Right lobe of liver (tissue), 6 donors: ENCODE measurements at regions not wholly inside any gene's neighbourhood (a gene's known extent, or its start where the extent isn't known, plus 50 kb on each side); places are given as distances from the start of the nearest gene placed in this dataset.
A peak's percentile ranks its signal among the peaks of the same experiment; 100 is the strongest.

Source experiments
- ATAC-seq, 4 donors: fragments of 200-7000 bp; cut with Tn5 transposase; one replicate each; pipeline ENCODE4 v1.9.1; 2020; ENCODE audit warnings: mild to moderate bottlenecking in 4 of 4, moderate library complexity in 4 of 4
- DNase-seq, 3 donors: peaks; one replicate each; pipeline ENCODE4 v3.0.0-alpha.2; 2020
- H3K27ac ChIP-seq, 3 donors: fragments of 200-600 bp; one replicate each; pipeline ENCODE4 v1.8.0; 2022
- H3K27me3 ChIP-seq, 2 donors: fragments of 200-600 bp; one replicate each; pipeline ENCODE4 v1.8.0; 2022
- H3K36me3 ChIP-seq, 4 donors: fragments of 200-600 bp; sonication (generic) in 1 of 4; one replicate each; pipeline versions ENCODE4 v1.5.1 to v1.8.0; 2017 to 2022; ENCODE audit warnings: control low read depth in 1 of 4
- H3K4me1 ChIP-seq, 4 donors: fragments of 200-600 bp; sonication (generic) in 1 of 4; one replicate each; pipeline versions ENCODE4 v1.5.1 to v1.8.0; 2017 to 2022; ENCODE audit warnings: control low read depth in 1 of 4
- H3K4me3 ChIP-seq, 3 donors: fragments of 200-600 bp; one replicate each; pipeline ENCODE4 v1.8.0; 2022
- H3K9me3 ChIP-seq, 4 donors: fragments of 200-600 bp; sonication (generic) in 1 of 4; one replicate each; pipeline versions ENCODE4 v1.5.1 to v1.8.0; 2017 to 2022; ENCODE audit warnings: control low read depth in 1 of 4
- POLR2A ChIP-seq: fragments of 450-650 bp; IDR thresholded peaks from one replicate; pipeline ENCODE4 v1.6.1; 2017; ENCODE audit warnings: antibody characterized with exemption, mild to moderate bottlenecking
- WGBS: methylation state at CpG from one replicate; pipeline ENCODE4 v1.1.6; 2018; ENCODE audit warnings: low coverage, low lambda C conversion rate; ENCODE audit not compliant: insufficient coverage; ENCODE audit errors: missing lambda C conversion rate; 5-methylcytosine and 5-hydroxymethylcytosine counted together
- intact Hi-C, 2 donors: fragments of 100-400 bp; cut with DNase I; formaldehyde crosslinking; loops; one replicate each; pipeline versions ENCODE4 v1.11.2 to v1.14.1; 2022
- TF ChIP-seq, protein P1 (sequence below), 4 donors: fragments of 200-600 bp in 3 of 4; fragments of 450-650 bp in 1 of 4; IDR thresholded peaks; one replicate each; pipeline versions ENCODE4 v1.5.1 to v1.8.0; 2016 to 2022; ENCODE audit warnings: antibody characterized with exemption in 4 of 4, mild to moderate bottlenecking in 2 of 4
- donor health status: DM: no; HTN: yes; CAD: no.
- donor health status: DM: no; HTN: no; CAD: no.
- donor health status: DM: no; HTN: no; CAD: no.
- donor health status: DM: no; HTN: yes; CAD: no.
- donor health status: DM: no; HTN: yes; CAD: no.

DNA sequence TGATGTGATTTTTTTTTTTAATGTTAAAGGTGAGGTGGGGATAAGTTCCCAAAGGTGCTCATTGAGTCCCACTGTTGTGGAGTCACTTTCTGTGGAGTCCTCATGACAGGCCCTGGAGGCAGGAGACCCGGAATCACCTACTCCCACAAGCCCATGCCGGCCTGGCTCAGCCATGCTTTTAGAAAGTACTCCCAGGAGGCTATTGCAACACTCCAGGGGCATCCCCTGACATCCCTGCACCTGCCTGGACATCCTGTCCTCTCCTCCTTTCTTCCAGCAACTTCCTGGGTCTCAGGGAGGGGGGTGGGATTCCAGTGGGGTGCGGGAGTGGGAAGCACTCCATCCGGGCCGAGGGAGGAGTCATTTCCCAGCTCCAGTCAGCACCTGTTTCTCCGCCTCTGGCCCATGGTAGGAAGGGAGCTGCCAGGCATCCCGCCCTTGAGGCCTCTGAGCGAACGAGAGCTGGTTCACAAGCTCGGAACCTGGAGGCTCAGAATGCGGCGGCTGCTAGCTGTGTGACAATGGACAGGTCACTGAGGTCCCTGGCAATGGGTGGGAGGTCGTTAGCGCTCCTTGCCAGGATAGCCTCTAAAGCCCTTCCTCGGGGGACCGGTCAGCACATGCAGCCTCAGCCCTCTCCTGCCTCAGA lies 163.9 kb upstream of the ID2 start:
- Histone ChIP-seq H3K4me3 (no peak overlapping the region), H3K36me3 (no peaks in the 10 kb centered on the region), H3K4me1 (no peaks in the 10 kb centered on the region), H3K9me3 (no peaks in the 10 kb centered on the region), H3K27me3 (no peaks in the 10 kb centered on the region), H3K27ac (no peak overlapping the region)
- TF ChIP-seq, protein P1, sequence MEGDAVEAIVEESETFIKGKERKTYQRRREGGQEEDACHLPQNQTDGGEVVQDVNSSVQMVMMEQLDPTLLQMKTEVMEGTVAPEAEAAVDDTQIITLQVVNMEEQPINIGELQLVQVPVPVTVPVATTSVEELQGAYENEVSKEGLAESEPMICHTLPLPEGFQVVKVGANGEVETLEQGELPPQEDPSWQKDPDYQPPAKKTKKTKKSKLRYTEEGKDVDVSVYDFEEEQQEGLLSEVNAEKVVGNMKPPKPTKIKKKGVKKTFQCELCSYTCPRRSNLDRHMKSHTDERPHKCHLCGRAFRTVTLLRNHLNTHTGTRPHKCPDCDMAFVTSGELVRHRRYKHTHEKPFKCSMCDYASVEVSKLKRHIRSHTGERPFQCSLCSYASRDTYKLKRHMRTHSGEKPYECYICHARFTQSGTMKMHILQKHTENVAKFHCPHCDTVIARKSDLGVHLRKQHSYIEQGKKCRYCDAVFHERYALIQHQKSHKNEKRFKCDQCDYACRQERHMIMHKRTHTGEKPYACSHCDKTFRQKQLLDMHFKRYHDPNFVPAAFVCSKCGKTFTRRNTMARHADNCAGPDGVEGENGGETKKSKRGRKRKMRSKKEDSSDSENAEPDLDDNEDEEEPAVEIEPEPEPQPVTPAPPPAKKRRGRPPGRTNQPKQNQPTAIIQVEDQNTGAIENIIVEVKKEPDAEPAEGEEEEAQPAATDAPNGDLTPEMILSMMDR (IDR thresholded peaks at IDR 0.05), result no peak
- TF ChIP-seq POLR2A, result no peak
- 94% methylated on average over 5 of the region's 16 CpGs for WGBS
- DNase-seq, result no peak
- intact Hi-C loops, result no loop called here
- no peak for ATAC-seq

DNA sequence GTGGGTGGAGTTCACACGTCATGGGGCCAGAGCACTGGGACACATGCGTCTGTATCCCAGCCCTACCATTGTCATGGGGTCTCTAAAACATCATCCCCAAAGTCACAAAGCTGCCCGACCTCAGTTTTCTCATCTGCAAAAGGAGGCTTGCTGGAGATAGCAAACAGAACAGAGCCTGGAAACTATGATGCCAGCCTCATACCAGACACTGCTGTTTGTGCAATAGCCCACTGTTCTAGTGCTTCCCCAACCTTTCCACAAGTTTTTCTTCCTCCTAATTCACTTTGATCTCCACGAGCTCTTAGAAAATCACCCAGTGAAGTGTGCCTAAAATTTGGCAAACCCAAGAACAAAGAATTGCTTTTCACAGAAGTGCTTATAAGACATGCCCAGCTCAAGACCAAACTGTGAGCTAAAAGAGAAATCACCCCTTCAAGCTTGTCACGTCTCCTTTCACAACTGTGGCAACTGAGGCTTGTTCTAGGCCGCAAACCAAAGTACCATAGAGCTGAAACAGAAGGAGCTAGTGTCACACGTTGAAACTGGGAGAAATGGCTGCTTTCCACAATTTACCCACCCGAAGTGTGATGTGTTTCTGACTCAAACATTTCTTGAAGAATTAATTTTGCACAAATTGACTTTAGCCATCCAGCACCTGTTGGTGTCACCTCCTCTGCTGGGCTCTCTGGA lies 162.7 kb upstream of the ID2 start:
- TF ChIP-seq, protein P1 (IDR thresholded peaks at IDR 0.05), result no peak
- TF ChIP-seq POLR2A, result no peak
- no peaks in the 10 kb centered on the region for H3K27me3 ChIP-seq
- H3K4me3 ChIP-seq, result no peak overlapping the region
- no peaks in the 10 kb centered on the region for H3K4me1 ChIP-seq
- ATAC-seq (no peak), DNase-seq (no peak)
- H3K27ac ChIP-seq, result no peak overlapping the region
- no peaks in the 10 kb centered on the region for H3K9me3 ChIP-seq
- no peaks in the 10 kb centered on the region for H3K36me3 ChIP-seq
- intact Hi-C loops, result no loop called here
- 79% methylated on average over 7 of the region's 8 CpGs for WGBS

DNA sequence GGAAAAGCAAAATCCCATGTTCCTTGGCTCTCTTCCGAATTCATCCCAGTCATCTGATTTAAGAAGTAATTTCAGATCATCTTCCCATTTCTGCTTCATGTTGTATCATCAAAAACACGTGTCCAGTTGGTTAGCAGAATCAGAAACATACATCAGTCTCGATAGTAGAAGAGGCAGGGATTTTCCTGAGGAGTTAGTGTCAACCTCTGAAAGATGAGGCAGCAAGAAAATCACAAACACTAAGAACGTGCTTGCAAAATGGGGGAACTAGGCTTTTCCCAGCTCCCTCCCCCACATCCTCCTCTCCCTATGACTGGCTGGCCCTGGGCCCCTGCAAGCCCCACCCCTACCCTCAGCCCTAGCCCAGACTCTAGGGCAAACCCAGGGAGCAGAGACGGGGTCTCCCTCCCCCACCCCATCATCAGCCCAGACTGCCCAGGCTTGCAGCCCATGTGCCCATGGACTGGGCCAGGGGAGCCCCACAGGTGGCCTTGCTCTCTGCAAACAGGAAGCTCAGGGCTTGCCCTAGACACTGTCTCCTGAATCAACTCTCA lies 161.0 kb upstream of the ID2 start:
- Histone ChIP-seq H3K4me1 (peaks cover 0 to 12% (median 3%) of the 10 kb centered on the region in 4 donors), H3K4me3 (no peak overlapping the region), H3K9me3 (no peaks in the 10 kb centered on the region), H3K27me3 (no peaks in the 10 kb centered on the region), H3K27ac (no peak overlapping the region), H3K36me3 (no peaks in the 10 kb centered on the region)
- 70% methylated on average over 3 of the region's 5 CpGs for WGBS
- TF ChIP-seq, protein P1 (IDR thresholded peaks at IDR 0.05), result no peak
- TF ChIP-seq POLR2A, result no peak
- DNase-seq (no peak), ATAC-seq (peak in 1 of 4 donors; percentile 35)
- intact Hi-C loops, result no loop called here

DNA sequence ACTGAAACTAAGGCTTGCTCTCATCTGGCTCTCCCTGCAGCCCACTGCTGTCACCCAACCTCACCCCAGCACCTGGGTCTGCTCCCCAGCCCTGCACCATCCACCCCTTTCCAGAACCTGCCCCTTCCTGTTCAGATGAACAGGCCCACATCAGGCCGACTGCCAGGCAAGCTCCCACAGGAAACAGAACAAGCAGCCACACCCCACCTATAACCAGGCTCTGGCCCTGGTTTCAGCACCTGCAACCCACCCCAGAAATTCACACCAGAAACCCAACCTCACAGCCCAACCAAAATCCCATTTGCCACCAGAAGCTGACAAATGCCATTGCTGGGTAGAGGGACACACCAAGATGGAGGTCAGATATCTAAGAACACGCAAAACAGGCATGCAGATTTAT lies 159.2 kb upstream of the ID2 start:
- Histone ChIP-seq H3K4me3 (no peak overlapping the region), H3K27ac (no peak overlapping the region), H3K36me3 (no peaks in the 10 kb centered on the region), H3K9me3 (no peaks in the 10 kb centered on the region), H3K27me3 (no peaks in the 10 kb centered on the region), H3K4me1 (peaks cover 0 to 15% (median 7%) of the 10 kb centered on the region in 4 donors)
- DNase-seq (no peak), ATAC-seq (no peak)
- TF ChIP-seq POLR2A, result no peak
- TF ChIP-seq, protein P1 (IDR thresholded peaks at IDR 0.05), result no peak
- 50% methylated on average over 2 of the region's 2 CpGs for WGBS
- intact Hi-C loops, result no loop called here
